Loucy (cell line): ENCODE measurements at regions not wholly inside any gene's neighbourhood (a gene's known extent, or its start where the extent isn't known, plus 50 kb on each side); places are given as distances from the start of the nearest gene placed in this dataset.

Experiments
- H2AFZ ChIP-seq: fragments of 200-600 bp; sonication (generic); 2 replicates; pipeline ENCODE4 v1.6.0; 2016; ENCODE audit warnings: antibody characterized with exemption, mild to moderate bottlenecking, low read length, moderate library complexity
- H3F3A ChIP-seq: fragments of 200-600 bp; 2 replicates; pipeline ENCODE4 v1.6.0; 2016; ENCODE audit warnings: antibody characterized with exemption, low read depth, mild to moderate bottlenecking
- H3K27me3 ChIP-seq: fragments of 200-600 bp; sonication (generic); 2 replicates; pipeline ENCODE4 v1.6.1; 2014; ENCODE audit warnings: low read length, mild to moderate bottlenecking; ENCODE audit not compliant: insufficient read depth, poor library complexity, severe bottlenecking
- H3K36me3 ChIP-seq: fragments of 200-600 bp; sonication (generic); 2 replicates; pipeline ENCODE4 v1.6.1; 2016; ENCODE audit warnings: low read length; ENCODE audit not compliant: insufficient read depth
- H3K4me1 ChIP-seq: fragments of 200-600 bp; sonication (generic); 2 replicates; pipeline ENCODE4 v1.5.1; 2014; ENCODE audit warnings: low read length, mild to moderate bottlenecking; ENCODE audit not compliant: insufficient read depth, poor library complexity, severe bottlenecking
- H3K4me2 ChIP-seq: fragments of 200-600 bp; sonication (generic); 2 replicates; pipeline ENCODE4 v1.6.0; 2014; ENCODE audit warnings: antibody characterized with exemption, low read length, low read depth, mild to moderate bottlenecking; ENCODE audit not compliant: poor library complexity, severe bottlenecking
- H3K4me3 ChIP-seq: fragments of 200-600 bp; sonication (generic); 2 replicates; pipeline ENCODE4 v1.5.1; 2014; ENCODE audit warnings: low read length, mild to moderate bottlenecking, mixed read lengths; ENCODE audit not compliant: poor library complexity, severe bottlenecking
- H3K79me2 ChIP-seq: fragments of 200-600 bp; sonication (generic); 2 replicates; pipeline ENCODE4 v1.6.1; 2014; ENCODE audit warnings: low read length; ENCODE audit not compliant: insufficient read depth
- H3K9ac ChIP-seq: fragments of 200-600 bp; sonication (generic); 2 replicates; pipeline ENCODE4 v1.6.0; 2014; ENCODE audit warnings: mild to moderate bottlenecking, low read depth, low read length, moderate library complexity; ENCODE audit not compliant: poor library complexity, severe bottlenecking
- H3K9me2 ChIP-seq: fragments of 200-600 bp; sonication (generic); replicated peaks from 2 replicates; pipeline ENCODE4 v1.6.1; 2016; ENCODE audit warnings: low read depth, low read length, mixed read lengths
- H3K9me3 ChIP-seq: fragments of 200-600 bp; sonication (generic); 2 replicates; pipeline ENCODE4 v1.6.1; 2014; ENCODE audit warnings: mild to moderate bottlenecking, antibody characterized with exemption, low read length, low read depth; ENCODE audit not compliant: insufficient read depth
- H4K20me1 ChIP-seq: fragments of 200-600 bp; sonication (generic); 2 replicates; pipeline ENCODE4 v1.6.0; 2014; ENCODE audit warnings: antibody characterized with exemption, low read length, mild to moderate bottlenecking; ENCODE audit not compliant: insufficient read depth, poor library complexity, severe bottlenecking
- EZH2phosphoT487 ChIP-seq: fragments of 200-600 bp; IDR thresholded peaks from 2 replicates; pipeline ENCODE4 v1.6.1; 2018; ENCODE audit warnings: antibody characterized with exemption, mild to moderate bottlenecking, moderate library complexity, borderline replicate concordance
- TF ChIP-seq, protein P1 (sequence below): fragments of 200-600 bp; sonication (generic); conservative IDR thresholded peaks from 2 replicates; pipeline ENCODE4 v1.5.1; 2014; ENCODE audit warnings: mild to moderate bottlenecking, antibody characterized with exemption, low read length

DNA sequence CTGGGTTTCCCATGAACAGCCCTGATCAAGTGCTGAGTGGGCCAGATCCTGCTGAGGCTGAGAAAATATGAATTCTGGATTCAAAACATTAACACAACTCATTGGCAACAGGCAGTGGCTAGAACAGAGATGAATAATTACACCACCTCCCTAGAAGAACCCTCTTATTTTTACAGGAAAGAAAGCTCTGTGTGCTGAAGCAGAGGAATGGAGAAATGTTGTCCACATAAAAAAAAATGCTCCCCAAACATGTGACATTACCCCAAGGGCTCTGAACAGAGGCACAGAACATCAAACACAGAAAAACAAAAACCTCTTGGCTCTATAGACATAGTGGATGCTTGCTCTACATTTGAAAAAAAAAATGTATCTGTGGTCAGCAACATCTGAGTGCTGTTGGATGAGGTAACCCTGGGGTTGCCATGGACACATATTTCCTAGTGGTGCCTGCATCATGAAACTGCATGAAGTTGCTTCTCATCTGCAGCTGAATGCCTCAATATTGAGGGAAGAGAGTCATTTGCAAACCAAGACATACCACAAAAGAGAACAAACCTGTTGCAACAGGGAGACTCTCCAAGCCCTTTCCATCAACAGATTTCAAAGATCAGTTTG lies 98.8 kb downstream of the SNX19 start:
- Histone ChIP-seq H3K9me3 (no peaks in the 10 kb centered on the region), H3K4me2 (no peak overlapping the region)

DNA sequence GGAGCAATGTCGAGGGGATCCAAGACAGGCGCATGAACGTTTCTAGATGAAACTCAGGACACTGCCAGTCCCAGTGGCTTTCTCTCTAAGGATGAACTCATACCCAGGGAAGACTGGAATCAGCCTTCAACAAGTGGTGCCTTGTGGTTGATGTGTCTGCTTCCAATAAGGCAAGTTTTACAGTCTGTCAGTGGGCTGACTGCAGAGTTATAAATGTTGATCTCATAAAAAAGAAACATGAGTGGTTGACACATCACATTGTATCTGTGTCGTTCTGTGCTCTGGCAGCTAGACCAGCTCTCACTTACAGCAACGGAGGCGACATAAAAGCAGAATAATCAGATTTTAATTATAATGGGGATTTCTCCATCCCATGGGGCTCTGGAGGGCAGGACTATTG lies 96.7 kb downstream of the SNX19 start:
- Histone ChIP-seq H3K9me2 (no peaks in the 10 kb centered on the region), H4K20me1 (no peaks in the 10 kb centered on the region), H3K9me3 (no peaks in the 10 kb centered on the region), H3K9ac (no peak overlapping the region), H3K36me3 (no peaks in the 10 kb centered on the region), H3K4me1 (no peaks in the 10 kb centered on the region), H2AFZ (no peak overlapping the region), H3K27me3 (no peaks in the 10 kb centered on the region), H3F3A (no peaks in the 10 kb centered on the region), H3K79me2 (no peaks in the 10 kb centered on the region), H3K4me2 (no peak overlapping the region), H3K4me3 (no peak overlapping the region)
- TF ChIP-seq, protein P1, sequence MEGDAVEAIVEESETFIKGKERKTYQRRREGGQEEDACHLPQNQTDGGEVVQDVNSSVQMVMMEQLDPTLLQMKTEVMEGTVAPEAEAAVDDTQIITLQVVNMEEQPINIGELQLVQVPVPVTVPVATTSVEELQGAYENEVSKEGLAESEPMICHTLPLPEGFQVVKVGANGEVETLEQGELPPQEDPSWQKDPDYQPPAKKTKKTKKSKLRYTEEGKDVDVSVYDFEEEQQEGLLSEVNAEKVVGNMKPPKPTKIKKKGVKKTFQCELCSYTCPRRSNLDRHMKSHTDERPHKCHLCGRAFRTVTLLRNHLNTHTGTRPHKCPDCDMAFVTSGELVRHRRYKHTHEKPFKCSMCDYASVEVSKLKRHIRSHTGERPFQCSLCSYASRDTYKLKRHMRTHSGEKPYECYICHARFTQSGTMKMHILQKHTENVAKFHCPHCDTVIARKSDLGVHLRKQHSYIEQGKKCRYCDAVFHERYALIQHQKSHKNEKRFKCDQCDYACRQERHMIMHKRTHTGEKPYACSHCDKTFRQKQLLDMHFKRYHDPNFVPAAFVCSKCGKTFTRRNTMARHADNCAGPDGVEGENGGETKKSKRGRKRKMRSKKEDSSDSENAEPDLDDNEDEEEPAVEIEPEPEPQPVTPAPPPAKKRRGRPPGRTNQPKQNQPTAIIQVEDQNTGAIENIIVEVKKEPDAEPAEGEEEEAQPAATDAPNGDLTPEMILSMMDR = no peak
- TF ChIP-seq EZH2phosphoT487 = no peak

More for the DNA sequence above, 98.8 kb downstream of the SNX19 start:
- Histone ChIP-seq H3K4me3 (no peak overlapping the region), H3K79me2 (no peaks in the 10 kb centered on the region), H3K9ac (no peak overlapping the region), H3K36me3 (no peaks in the 10 kb centered on the region), H3K4me1 (no peaks in the 10 kb centered on the region), H3K9me2 (no peaks in the 10 kb centered on the region), H3K27me3 (no peaks in the 10 kb centered on the region), H2AFZ (no peak overlapping the region), H3F3A (no peaks in the 10 kb centered on the region), H4K20me1 (no peaks in the 10 kb centered on the region)
- TF ChIP-seq, protein P1 = no peak
